CD1c-positive myeloid dendritic cell (primary cell): ENCODE measurements at regions not wholly inside any gene's neighbourhood (a gene's known extent, or its start where the extent isn't known, plus 50 kb on each side); places are given as distances from the start of the nearest gene placed in this dataset.
"Not testable (repeated sequence)": the region's sequence is repeated elsewhere in the genome, so short reads cannot be mapped to it uniquely, and the experiment has no call there.

Source experiments
- DNase-seq: peaks from one replicate; pipeline ENCODE4 v3.0.0-alpha.2; 2016; ENCODE audit errors: extremely low spot score

DNA sequence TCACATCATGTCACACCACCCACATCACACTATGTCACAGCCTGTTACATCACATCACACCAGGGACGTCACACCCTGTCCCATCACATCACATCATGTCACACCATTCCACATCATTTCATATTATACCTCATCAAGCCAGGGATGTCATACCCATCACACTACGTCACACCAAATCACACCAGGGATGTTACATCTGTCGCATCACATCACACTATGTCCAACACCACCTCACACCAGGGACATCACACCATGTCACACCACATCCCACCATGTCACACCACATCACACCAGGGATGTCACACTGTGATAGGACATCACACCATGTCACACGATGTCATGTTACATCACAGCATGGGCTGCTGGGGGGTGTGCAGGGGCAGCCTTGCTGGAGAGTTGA is 110.6 kb downstream of the TMEM121 start:
- DNase-seq, result no peak

DNA sequence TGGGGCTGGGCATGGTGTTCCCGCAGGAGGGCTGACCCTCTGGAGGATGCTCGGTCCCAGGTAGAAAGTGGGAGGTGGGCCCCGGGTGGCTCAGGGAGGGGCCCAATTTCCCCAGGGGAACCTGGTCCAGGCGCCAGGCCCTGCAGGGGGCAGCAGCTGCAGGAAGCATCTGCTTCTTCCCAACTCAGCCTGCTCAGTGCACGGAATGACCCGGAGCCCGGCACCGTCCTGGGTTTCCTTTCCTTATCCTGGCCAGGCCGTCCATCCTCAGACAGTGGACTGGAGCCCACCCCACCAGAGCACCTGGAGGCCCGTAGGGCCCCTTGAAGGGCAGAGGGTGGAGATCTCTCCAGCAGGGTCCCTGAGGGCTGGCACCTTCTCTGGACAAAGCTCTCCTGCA is 111.0 kb downstream of the TMEM121 start:
- DNase-seq, result not testable (repeated sequence)

- not testable (repeated sequence) for DNase-seq
Measured at GRCh38 chr14:105639969-105640931, 113.9 kb downstream of the TMEM121 start.

DNA sequence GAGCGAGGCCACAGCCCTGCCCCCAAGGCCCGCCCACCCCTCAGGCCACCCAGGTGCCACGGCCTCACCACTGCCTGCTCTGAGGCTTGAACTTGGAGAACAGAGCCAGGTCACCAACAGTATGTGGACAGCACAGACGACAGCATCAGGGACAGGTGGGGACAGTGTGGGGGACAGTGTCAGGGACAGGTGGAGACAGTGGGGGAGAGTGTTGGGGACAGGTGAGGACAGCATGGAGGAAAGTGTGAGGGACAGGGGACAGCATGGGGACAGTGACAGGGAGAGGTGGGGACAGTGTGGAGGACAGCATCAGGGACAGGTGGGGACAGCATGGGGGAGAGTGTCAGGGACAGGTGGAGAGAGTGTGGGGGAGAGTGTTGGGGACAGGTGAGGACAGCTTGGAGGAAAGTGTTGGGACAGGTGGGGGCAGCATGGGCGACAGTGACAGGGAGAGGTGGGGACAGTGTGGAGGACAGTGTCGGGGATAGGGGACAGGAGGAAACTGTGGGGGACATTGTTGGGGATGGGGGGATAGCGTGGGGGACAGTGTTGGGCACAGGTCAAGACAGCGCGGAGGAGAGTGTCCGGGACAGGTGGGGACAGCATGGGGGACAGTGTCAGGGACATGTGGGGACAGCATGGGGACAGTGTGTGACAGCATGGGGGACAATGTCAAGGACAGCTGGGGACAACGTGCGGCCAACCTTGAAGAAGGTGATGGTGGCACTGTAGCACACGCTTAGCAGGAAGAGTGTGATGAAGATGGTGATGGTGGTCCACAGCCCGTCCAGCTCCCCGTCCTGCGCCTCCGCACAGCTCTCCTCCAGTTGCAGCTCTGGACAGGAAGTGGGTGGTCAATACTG is 114.9 kb downstream of the TMEM121 start:
- no peak for DNase-seq

DNA sequence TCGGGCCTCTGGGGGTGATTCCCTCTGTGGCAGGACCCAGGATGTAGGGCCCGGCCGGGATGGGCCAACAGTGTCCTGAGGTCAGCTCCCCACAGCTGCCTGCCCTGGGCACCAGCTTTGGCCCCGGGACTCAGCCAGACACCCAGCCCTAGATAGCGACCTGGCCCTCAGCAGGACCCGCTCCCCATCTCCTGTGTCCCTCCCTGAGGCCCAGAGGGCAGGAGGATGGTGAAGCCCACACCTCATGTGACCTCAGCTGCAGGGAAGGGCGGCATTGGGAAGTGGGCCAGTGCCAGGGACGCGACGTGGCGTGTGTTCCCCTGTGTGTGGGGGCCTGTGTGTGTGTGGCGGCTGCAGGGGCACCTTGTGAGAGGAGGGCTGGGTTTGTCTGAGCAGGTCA is 115.6 kb downstream of the TMEM121 start:
- DNase-seq, result not testable (repeated sequence)

- not testable (repeated sequence) for DNase-seq
Measured at GRCh38 chr14:105642486-105642885, 116.1 kb downstream of the TMEM121 start.

DNA sequence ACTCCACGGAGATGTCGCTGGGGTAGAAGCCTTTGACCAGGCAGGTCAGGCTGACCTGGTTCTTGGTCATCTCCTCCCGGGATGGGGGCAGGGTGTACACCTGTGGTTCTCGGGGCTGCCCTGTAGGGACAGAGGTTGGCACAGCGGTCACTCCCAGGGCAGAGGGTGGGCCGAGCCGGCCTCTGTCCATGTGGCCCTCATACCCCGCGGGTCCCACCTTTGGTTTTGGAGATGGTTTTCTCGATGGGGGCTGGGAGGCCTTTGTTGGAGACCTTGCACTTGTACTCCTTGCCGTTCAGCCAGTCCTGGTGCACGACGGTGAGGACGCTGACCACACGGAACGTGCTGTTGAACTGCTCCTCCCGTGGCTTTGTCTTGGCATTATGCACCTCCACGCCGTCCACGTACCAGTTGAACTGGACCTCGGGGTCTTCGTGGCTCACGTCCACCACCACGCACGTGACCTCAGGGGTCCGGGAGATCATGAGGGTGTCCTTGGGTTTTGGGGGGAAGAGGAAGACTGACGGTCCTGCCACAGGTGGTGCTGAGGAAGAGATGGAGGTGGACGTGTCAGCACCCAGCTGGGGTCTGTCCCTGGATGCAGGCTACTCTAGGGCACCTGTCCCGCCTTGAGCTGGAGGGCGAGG is 117.1 kb downstream of the TMEM121 start:
- not testable (repeated sequence) for DNase-seq

DNA sequence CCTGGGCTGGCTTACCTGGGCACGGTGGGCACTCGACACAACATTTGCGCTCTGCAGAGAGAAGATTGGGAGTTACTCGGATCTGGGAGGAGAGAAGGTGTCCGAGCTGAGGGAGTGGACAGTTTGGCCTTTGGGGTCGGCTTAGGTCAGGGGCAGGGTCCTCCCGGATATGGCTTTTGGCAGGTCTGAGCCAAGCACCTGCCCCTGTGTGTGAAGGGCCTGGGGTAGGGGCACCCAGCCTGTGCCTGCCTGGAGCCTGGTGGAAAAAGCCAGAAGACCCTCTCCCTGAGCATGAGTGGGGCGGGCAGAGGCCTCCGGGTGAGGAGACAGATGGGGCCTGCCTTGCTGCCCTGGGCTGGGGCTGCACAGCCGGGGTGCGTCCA is 117.7 kb downstream of the TMEM121 start:
- not testable (repeated sequence) for DNase-seq

DNA sequence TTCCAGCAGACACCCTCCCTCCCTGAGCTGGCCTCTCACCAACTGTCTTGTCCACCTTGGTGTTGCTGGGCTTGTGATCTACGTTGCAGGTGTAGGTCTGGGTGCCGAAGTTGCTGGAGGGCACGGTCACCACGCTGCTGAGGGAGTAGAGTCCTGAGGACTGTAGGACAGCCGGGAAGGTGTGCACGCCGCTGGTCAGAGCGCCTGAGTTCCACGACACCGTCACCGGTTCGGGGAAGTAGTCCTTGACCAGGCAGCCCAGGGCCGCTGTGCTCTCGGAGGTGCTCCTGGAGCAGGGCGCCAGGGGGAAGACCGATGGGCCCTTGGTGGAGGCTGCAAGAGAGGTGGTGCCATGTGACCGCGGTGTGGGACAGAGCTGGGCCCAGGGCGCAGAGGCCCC is 118.1 kb downstream of the TMEM121 start:
- not testable (repeated sequence) for DNase-seq

DNA sequence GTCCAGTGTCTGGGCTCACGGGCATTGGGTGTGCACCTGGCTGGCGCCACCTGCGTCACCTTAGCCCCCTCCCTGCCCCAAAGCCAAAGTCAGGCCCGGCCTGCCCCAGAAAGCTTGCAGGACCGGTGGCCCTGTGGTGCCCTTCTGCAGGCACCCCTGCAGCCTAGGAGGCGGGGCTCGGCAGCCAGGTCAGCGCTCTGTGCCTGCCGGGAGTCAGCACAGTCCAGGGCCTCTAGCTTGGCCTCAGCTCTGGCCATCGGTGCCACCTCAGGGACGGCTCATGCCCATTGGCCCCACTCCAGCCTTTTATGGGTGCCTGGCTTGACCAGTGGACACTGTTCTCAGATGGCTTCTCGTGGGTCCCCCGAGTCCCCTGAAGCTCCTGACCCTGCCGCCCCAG is 118.5 kb downstream of the TMEM121 start:
- not testable (repeated sequence) for DNase-seq

DNA sequence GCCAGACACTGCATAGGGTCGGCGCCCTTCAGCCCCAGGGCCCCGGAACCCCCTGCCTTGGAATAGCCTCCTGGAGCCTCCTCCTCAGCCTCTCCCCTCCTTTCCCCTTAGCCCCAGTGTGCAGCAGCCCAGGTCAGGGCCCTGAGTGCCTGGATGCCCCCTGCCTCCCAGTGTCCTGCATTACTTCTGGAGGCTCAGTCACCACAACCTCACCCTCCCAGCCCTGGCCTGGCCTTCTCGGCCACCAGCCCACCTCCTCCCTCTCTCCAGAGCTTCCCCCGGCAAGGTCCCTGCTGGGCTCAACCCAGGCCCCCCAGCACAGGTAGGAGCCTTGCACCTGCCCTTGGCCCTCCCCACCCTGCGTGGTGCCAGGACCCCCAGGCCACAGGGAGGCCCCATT is 119.0 kb downstream of the TMEM121 start:
- DNase-seq, result not testable (repeated sequence)

DNA sequence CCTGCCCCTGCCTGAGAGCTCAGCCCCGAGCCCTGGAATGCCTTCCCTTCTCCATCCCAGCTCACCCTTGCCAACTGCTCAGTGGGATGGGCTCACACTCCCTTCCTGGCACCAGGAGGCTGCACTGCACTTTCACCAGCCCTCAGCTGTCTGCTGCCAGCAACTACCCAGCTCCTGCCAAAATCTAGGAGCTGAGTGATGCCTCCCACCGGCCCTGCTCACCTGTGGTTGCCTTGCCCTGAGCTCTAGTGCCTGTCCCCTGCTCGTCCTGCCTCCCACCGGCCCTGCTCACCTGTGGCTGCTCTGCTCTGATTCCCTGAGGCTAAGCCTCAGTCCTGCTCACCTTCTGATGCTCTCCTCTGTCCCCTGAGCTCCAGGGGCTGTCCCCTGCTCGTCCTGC is 119.8 kb downstream of the TMEM121 start:
- no peak for DNase-seq

GRCh38 chr14:105646711-105647281 is 120.4 kb downstream of the TMEM121 start:
- not testable (repeated sequence) for DNase-seq

DNA sequence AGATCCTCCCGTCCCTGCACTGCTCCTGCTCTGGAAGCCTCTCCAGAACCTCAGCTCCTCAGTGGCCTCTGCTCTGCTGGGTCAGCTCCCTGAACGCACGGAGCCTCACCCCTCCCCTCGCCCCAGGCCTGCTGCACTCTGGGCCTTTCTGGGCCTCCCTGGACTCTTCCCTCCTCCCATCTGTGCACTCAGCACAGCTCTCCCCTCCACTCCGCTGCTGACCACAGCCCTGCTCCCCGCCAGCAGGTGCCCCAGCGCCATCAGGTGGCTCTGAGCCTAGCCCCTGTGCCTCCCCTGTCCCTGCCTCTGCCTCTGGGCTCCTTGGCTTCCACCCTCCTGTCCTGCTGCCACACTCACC is 121.0 kb downstream of the TMEM121 start:
- DNase-seq, result not testable (repeated sequence)

GRCh38 chr14:105647784-105648608 is 121.6 kb downstream of the TMEM121 start:
- peak; percentile 29 for DNase-seq

GRCh38 chr14:105648609-105649535 is 122.5 kb downstream of the TMEM121 start:
- DNase-seq, result not testable (repeated sequence)

DNA sequence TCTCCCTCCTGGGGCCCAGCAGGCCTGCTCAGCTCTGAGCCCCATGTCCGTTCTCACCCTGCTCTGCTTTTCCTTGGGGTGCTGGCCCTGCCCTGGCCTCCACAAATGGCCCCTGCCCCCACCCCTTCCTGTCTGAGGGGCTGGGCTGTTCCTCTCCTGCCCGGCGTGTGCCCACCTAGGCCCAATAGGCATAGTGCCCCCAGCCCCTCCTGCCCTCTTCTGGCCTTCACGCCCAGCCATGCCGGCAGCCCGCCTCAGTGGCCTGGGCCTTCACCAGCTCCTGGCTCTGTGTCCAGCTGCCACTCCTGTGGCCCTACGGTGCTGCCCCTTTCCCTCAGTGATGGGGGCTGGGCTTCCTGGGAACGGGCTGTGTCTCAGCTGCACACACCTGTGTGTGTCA is 125.9 kb downstream of the TMEM121 start:
- not testable (repeated sequence) for DNase-seq

- not testable (repeated sequence) for DNase-seq
Measured at GRCh38 chr14:105653921-105654320, 127.5 kb downstream of the TMEM121 start.

DNA sequence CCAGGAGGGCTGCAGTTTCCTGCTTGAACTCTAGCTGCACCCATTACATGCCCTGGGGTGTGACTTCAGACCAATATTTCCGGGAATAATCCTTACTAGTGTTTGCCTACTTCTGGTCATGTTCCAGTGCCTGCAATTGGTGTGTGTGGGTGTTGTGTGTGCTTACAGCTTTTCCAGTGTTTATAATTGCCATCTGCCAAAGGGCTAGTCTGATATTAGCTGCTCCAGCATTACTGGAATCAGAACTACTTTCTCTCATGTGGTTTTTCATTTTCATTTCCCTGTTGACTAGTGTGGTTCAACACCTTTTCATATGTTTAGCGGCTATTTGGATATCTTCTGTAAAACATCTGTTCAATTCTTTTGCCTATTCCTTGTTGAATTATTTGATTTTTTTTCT is 132.9 kb downstream of the TMEM121 start:
- not testable (repeated sequence) for DNase-seq
